ENCODE measurements at regions not wholly inside any gene's neighbourhood (a gene's known extent, or its start where the extent isn't known, plus 50 kb on each side); places are given as distances from the start of the nearest gene placed in this dataset.

- in situ Hi-C loops (cut with MboI) = no loop called here
- WGBS (ENCODE audit: insufficient coverage, low coverage, missing lambda C conversion rate) = 0% methylated on average over 3 of the region's 3 CpGs
- ATAC-seq = no peak
Observed at GRCh38 chr12:61923152-61923551, 337.1 kb upstream of the USP15 start.

More at GRCh38 chr12:61923152-61923551, 337.1 kb upstream of the USP15 start:
- CTCF ChIA-PET (ENCODE audit: low intra/inter-chr PET ratio) = no interaction called here
- Histone ChIP-seq H3K36me3 (ENCODE audit: control insufficient read depth, insufficient read depth, low read length) (no peaks in the 10 kb centered on the region), H3K27me3 (ENCODE audit: control insufficient read depth in 2 of 2, insufficient read depth in 2 of 2, low read length in 2 of 2) (no peaks in the 10 kb centered on the region), H3K4me3 (no peak overlapping the region), H2AFZ (ENCODE audit: low read depth, low read length) (no peak overlapping the region), H3K9ac (ENCODE audit: insufficient read depth in 1 of 2, low read depth in 2 of 2, low read length in 2 of 2) (no peak overlapping the region), H3K79me2 (ENCODE audit: control insufficient read depth, insufficient read depth, low read length) (no peaks in the 10 kb centered on the region), H3K9me1 (ENCODE audit: control insufficient read depth, insufficient read depth, low read length) (no peaks in the 10 kb centered on the region), H3K4me1 (replicated peaks in 1 of 2; ENCODE audit: control insufficient read depth in 2 of 2, insufficient read depth in 2 of 2, low read length in 2 of 2) (no peaks in the 10 kb centered on the region), H3K9me3 (replicated peaks; ENCODE audit: control insufficient read depth, insufficient read depth, low read depth, low read length) (no peaks in the 10 kb centered on the region), H3K4me2 (ENCODE audit: insufficient read depth, low read length) (no peak overlapping the region), H3K27ac (ENCODE audit: extremely low read depth, low read depth, low read length) (no peak overlapping the region), H4K20me1 (replicated peaks; ENCODE audit: control insufficient read depth, insufficient read depth, low read length) (no peaks in the 10 kb centered on the region)
- BruUV-seq (replicated peaks) = no TSS peak
- intact Hi-C loops (cut with micrococcal nuclease) = no loop called here
- TF ChIP-seq ZNF785 (CRISPR knock-in tag; IDR thresholded peaks at IDR 0.05) (no peak), CBFA2T2 (conservative IDR thresholded peaks at IDR 0.05) (no peak), BMI1 (IDR thresholded peaks at IDR 0.05; ENCODE audit: low read length) (no peak), ZNF398 (CRISPR knock-in tag; IDR thresholded peaks at IDR 0.05) (no peak), ZNF449 (CRISPR knock-in tag; IDR thresholded peaks at IDR 0.05) (no peak), THAP12 (CRISPR knock-in tag; IDR thresholded peaks at IDR 0.05) (no peak), HCFC1 (IDR thresholded peaks at IDR 0.05; ENCODE audit: low read depth, low read length) (no peak), MIER1 (IDR thresholded peaks at IDR 0.05; ENCODE audit: low read depth) (no peak), RUNX1 (IDR thresholded peaks at IDR 0.05; ENCODE audit: low read depth) (no peak), ZNF174 (CRISPR knock-in tag; IDR thresholded peaks at IDR 0.05) (no peak), KDM5B (IDR thresholded peaks at IDR 0.05; ENCODE audit: insufficient replicate concordance, low read depth, low read length) (no peak), ZNF316 (IDR thresholded peaks at IDR 0.05) (no peak), ZNF280B (CRISPR knock-in tag; IDR thresholded peaks at IDR 0.05) (no peak), MAFK (IDR thresholded peaks at IDR 0.05; ENCODE audit: low read length) (no peak), ZNF184 (CRISPR knock-in tag; IDR thresholded peaks at IDR 0.05) (no peak)
- FAIRE-seq (no peak), DNase-seq (ENCODE audit: extremely low read depth in 1 of 4, low spot score in 3 of 4) (no peak)
- POLR2A ChIA-PET = no interaction called here

Measured in K562 (cell line).